BLaER1 (cell line): ENCODE measurements at regions not wholly inside any gene's neighbourhood (a gene's known extent, or its start where the extent isn't known, plus 50 kb on each side); places are given as distances from the start of the nearest gene placed in this dataset.
"Not testable (repeated sequence)": the region's sequence is repeated elsewhere in the genome, so short reads cannot be mapped to it uniquely, and the experiment has no call there.

Experiments
- H3K27ac ChIP-seq: shearing (Covaris generic); formaldehyde crosslinking; 2 replicates; pipeline ENCODE4 v1.8.1; 2022
- H3K27me3 ChIP-seq: shearing (Covaris generic); formaldehyde crosslinking; 2 replicates; pipeline ENCODE4 v1.8.1; 2022
- H3K36me3 ChIP-seq: shearing (Covaris generic); formaldehyde crosslinking; 2 replicates; pipeline ENCODE4 v1.8.1; 2022
- H3K4me1 ChIP-seq: shearing (Covaris generic); formaldehyde crosslinking; 2 replicates; pipeline ENCODE4 v1.8.1; 2022
- H3K4me2 ChIP-seq: shearing (Covaris generic); formaldehyde crosslinking; 2 replicates; pipeline ENCODE4 v1.8.1; 2022
- H3K4me3 ChIP-seq: shearing (Covaris generic); formaldehyde crosslinking; 2 replicates; pipeline ENCODE4 v1.8.1; 2022
- H3K9ac ChIP-seq: shearing (Covaris generic); formaldehyde crosslinking; 2 replicates; pipeline ENCODE4 v1.8.1; 2022
- H3K9me3 ChIP-seq: shearing (Covaris generic); formaldehyde crosslinking; 2 replicates; pipeline ENCODE4 v1.8.1; 2022
- H4K20me1 ChIP-seq: shearing (Covaris generic); formaldehyde crosslinking; 2 replicates; pipeline ENCODE4 v1.8.1; 2022
- Cebpa-rat ChIP-seq: shearing (Covaris generic); IDR thresholded peaks from 2 replicates; pipeline ENCODE4 v1.8.1; 2022

DNA sequence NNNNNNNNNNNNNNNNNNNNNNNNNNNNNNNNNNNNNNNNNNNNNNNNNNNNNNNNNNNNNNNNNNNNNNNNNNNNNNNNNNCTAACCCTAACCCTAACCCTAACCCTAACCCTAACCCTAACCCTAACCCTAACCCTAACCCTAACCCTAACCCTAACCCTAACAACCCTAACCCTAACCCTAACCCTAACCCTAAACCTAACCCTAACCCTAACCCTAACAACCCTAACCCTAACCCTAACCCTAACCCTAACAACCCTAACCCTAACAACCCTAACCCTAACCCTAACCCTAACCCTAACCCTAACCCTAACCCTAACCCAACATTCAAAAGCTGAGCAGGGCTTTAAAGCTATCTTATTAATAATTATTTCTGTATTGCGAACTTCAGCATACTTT is 182.5 kb upstream of the FAM20C start:
- H4K20me1 ChIP-seq, H3K9me3 ChIP-seq, H3K4me1 ChIP-seq, H3K4me2 ChIP-seq, H3K27ac ChIP-seq, H3K9ac ChIP-seq, H3K36me3 ChIP-seq, H3K4me3 ChIP-seq, H3K27me3 ChIP-seq: not testable (repeated sequence)

DNA sequence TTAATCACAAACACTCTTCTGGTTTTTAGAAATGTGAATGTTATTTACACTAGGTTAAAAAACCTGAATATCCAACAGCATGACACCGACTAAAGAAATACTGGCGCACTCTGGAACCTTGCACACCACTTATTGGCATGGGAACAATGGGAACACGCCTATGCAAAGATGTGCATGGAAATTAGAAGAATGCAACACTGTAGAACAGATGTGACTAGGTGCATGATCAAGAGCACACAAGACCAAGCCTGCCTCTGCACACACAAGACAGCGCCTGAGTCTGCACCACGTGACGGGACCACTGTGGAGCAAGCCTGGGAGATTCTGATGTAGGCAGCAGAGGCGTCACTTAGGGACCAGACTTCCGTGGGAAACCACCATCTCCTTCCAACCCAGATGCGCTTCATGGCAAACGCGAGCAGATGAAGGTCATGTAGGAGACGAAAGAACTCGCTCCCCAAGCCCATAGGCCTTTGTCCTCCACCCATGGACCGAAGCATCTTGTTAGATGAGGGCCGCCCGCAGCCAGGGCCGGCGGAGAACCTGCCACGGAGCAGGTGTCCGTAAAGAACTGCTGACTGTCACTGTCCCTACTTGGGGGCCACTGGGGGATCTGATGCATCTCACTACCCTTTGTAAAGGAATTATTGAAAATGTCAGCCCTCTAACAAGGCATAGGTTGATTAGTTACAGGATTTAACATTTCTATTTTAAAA is 159.6 kb upstream of the FAM20C start:
- H3K27ac ChIP-seq, H3K9me3 ChIP-seq, H4K20me1 ChIP-seq, H3K4me1 ChIP-seq, H3K4me2 ChIP-seq, H3K27me3 ChIP-seq, H3K9ac ChIP-seq, H3K36me3 ChIP-seq, H3K4me3 ChIP-seq: not testable (repeated sequence)

DNA sequence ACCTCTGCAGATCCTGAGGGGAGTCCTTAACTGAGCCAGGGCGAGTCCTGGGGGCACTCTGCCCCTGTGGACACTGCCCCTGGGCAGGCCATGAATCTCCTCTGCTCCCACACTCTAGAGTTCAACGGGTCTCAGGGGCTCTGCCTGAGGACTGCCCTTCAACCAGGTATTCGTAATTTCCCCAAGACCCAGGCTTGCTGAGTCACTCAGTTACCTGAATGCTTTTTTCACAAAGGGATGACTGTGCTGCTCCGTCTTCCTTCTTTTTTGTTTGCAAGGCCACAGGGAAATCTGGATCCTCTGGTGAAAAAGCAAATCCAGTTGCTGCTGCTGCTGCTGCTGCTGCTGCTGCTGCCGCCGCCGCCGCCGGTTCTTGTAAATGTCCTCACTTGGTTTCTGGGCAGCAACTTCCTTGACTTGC is 157.2 kb upstream of the FAM20C start:
- H3K27ac ChIP-seq, H3K4me2 ChIP-seq, H3K4me3 ChIP-seq, H3K27me3 ChIP-seq, H3K4me1 ChIP-seq, H3K9me3 ChIP-seq, H4K20me1 ChIP-seq, H3K9ac ChIP-seq, H3K36me3 ChIP-seq: not testable (repeated sequence)

DNA sequence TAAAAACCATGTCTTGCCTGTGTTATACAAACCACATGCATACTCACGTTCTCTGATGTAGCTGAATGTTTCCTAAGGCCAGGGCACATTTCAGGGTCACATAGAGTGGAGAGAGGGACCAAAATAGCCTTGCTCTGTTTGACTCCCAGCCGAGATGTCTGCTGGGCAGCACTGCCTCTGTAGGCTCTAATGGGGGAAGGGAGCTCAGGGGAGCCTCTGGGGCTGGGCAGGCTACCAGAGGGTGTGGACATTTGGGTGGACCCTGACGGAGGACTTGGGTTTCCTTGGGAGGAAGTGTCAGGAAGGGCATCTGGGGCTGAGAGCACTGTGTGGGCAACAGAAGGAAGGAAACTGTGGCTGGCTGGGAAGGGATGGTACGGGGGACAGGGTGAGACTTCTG is 155.8 kb upstream of the FAM20C start:
- H3K36me3 ChIP-seq, H3K4me1 ChIP-seq, H3K4me2 ChIP-seq, H4K20me1 ChIP-seq, H3K9me3 ChIP-seq, H3K4me3 ChIP-seq, H3K27ac ChIP-seq, H3K27me3 ChIP-seq, H3K9ac ChIP-seq: not testable (repeated sequence)

DNA sequence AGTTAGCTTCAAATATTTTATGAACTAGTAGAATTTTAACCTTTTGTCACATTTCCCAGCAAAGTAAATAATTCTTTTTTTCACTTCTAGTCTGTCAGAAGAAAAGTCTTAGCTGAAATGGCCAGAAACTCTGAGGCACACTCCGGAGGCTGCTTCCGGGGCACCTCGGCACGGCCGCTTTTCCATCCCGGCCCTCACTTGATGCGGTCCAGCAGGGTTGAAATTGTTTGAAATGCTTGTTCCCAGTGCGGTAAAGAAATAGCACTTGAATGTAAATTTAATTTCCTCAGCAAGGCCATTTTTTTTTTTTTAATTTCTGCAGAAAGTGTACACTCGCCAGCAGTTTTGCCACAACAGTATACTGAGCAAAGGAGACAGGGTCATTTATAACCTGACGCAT is 154.7 kb upstream of the FAM20C start:
- H3K36me3 ChIP-seq, H3K4me1 ChIP-seq, H3K27ac ChIP-seq, H3K9ac ChIP-seq, H3K27me3 ChIP-seq, H3K4me3 ChIP-seq, H4K20me1 ChIP-seq, H3K9me3 ChIP-seq, H3K4me2 ChIP-seq: not testable (repeated sequence)

DNA sequence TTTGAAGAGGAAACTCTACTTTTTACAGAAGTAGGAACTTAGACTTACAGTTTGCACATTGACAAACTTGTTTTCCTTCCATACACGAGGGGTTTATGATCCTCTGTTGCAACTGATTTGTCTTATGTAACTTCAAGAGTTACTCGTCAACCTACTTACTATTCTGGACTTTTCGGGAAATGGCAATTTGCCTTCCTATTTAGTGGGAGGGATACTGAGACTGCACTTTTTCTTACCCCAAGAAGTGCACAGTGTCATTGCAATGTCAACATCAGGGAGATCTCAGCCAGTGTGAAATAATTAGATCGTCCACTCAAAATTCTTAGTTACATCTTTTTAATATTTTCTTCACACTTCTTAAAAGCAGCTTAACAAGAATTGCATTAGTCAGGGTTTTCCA is 153.9 kb upstream of the FAM20C start:
- not testable (repeated sequence) for H3K36me3 ChIP-seq, H3K4me2 ChIP-seq, H3K9ac ChIP-seq, H4K20me1 ChIP-seq, H3K4me3 ChIP-seq, H3K27ac ChIP-seq, H3K4me1 ChIP-seq, H3K27me3 ChIP-seq, H3K9me3 ChIP-seq

DNA sequence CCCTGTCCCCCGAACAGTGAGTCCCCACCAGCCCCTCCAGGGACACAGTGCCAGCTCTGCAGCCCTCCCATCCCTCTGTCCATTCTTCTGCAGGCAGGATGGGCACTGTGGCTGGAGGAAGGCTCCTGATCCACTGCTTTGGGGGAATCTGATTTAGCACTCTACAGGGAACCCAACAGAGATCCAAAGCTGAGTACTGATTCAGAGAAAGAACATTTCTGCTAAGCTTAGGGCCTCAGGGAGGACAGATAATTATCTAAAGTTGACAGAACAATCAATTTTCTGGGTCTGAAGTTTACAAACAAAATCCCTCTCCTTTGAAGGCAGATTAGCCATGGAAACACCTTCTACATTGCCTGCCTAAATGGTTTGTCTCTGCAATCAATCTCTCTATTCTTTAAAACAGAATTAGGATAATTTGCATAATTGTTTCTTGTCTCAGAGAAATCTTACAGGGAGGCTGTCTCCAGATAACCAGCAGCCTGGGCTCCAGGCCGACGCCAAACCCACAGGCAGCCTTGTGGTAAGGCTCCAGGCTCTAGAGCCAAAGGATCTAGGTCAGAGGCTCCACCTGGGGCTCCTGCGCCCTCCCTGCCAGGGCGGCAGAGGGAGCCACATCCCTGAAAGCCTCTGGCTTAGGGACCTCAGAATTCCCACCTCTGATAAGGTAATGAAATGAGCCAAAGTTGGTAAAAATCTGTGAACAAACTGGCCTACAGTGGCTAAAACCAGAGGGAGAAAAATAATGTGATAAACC is 152.2 kb upstream of the FAM20C start:
- H3K4me1 ChIP-seq, H3K4me3 ChIP-seq, H3K9me3 ChIP-seq, H3K9ac ChIP-seq, H3K27ac ChIP-seq, H4K20me1 ChIP-seq, H3K27me3 ChIP-seq, H3K36me3 ChIP-seq, H3K4me2 ChIP-seq: not testable (repeated sequence)

DNA sequence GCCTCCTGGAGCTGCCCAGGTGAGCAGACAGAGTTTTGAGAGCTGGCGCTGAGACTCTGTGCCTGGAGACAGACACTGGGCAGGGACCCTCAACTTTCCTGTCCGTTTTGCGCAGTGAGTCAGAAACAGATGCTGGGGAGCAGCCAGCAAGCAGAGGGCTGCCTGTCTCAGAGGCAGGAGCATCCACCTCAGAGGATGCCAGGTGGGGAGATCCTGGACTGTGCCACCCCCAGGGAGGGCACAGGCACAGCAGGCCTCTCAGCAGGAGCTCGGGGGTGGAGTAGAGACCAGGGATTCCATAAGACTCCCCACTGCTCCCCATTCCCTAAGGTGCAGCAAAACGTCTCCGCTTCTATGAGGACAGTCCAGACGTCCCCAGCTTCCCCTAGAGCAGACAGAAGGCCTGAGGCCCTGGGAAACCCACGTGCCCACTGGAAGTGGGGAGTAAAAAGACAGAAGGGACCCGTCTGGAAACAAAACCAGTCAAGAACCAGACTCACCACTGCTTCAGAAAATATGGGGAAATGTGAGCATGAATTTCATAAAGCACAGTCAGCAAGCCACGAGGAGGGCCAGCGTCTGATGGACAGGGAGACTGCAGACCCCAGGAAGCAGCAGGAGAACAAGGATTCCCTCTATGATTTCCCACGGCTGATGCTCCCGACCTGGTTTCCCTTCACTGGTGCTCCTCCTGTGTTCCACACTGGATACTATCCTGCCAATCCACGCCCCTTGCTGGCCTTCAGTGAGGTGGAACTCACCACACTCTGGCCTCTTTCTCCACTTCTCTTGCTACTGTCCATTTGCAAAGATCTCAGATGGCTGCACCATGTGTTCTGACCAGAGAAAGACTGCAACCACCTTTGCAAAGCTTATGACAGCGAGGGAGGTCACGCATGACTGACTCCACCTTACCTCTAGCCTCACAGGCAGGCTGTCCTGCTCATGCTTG is 151.3 kb upstream of the FAM20C start:
- Histone ChIP-seq H3K27me3 (no peaks in the 10 kb centered on the region), H3K36me3 (no peaks in the 10 kb centered on the region), H3K4me3 (no peak overlapping the region), H3K9ac (no peak overlapping the region), H3K27ac (no peak overlapping the region), H3K4me1 (no peaks in the 10 kb centered on the region), H4K20me1 (no peaks in the 10 kb centered on the region), H3K9me3 (no peaks in the 10 kb centered on the region), H3K4me2 (no peak overlapping the region)
- no peak for TF ChIP-seq Cebpa-rat

DNA sequence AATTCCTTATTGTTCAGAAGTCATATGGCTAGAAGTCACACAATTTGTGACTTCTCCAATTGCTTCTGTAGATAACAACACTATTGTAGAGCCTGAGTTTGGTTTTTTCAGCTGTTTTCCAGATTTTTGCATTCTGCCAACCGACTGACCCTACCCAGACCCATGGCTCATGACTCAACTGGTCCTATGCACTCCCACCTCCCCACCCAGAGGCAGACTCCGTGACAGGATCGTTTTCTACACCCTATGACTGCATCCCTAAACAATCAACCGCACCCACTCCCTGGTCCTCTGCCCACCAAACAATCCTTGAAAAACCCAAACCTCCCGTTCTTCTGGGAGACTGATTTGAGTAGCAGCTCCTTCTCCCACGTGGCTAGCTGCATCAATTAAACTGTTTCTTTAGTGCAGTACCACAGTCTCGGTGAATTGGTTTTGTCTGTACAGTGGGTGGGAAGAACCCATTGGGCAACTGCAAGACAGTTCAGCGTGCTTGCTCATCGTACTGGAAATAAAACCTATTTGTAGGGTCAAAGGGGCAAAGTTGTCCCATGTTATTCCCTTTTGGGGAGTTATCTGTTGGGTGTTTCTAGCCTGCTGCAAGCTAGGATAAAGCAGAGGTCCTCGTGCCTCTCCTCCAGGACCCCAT is 150.3 kb upstream of the FAM20C start:
- Histone ChIP-seq H4K20me1 (no peaks in the 10 kb centered on the region), H3K9me3 (no peaks in the 10 kb centered on the region), H3K27ac (no peak overlapping the region), H3K9ac (no peak overlapping the region), H3K36me3 (no peaks in the 10 kb centered on the region), H3K4me1 (no peaks in the 10 kb centered on the region), H3K27me3 (no peaks in the 10 kb centered on the region), H3K4me3 (no peak overlapping the region), H3K4me2 (no peak overlapping the region)
- no peak for TF ChIP-seq Cebpa-rat
